HG03439 (cell line): ENCODE measurements at regions not wholly inside any gene's neighbourhood (a gene's known extent, or its start where the extent isn't known, plus 50 kb on each side); places are given as distances from the start of the nearest gene placed in this dataset.
"Not testable (repeated sequence)": the region's sequence is repeated elsewhere in the genome, so short reads cannot be mapped to it uniquely, and the experiment has no call there.

Experiments used
- ATAC-seq: cut with Tn5 transposase; IDR thresholded peaks from one replicate; pipeline ENCODE4 v1.9.1; 2021; ENCODE audit warnings: mild to moderate bottlenecking, moderate library complexity; ENCODE audit not compliant: unreplicated experiment

- no peak for ATAC-seq
Measured at GRCh38 chr12:68477906-68478305, 132.8 kb upstream of the RAP1B start.

- no peak for ATAC-seq
Measured at GRCh38 chr12:68478516-68479260, 132.0 kb upstream of the RAP1B start.

GRCh38 chr12:68479261-68479895 is 131.3 kb upstream of the RAP1B start:
- ATAC-seq = no peak

- ATAC-seq = no peak
Measured at GRCh38 chr12:68479896-68480291, 130.8 kb upstream of the RAP1B start.

GRCh38 chr12:68480526-68480925 is 130.2 kb upstream of the RAP1B start:
- no peak for ATAC-seq

- peak; percentile 69 for ATAC-seq
Measured at GRCh38 chr12:68481181-68481941, 129.3 kb upstream of the RAP1B start.

GRCh38 chr12:68482014-68482413 is 128.7 kb upstream of the RAP1B start:
- ATAC-seq = no peak

- peak; percentile 64 for ATAC-seq
Measured at GRCh38 chr12:68482660-68483059, 128.0 kb upstream of the RAP1B start.

GRCh38 chr12:68483592-68484383 is 126.9 kb upstream of the RAP1B start:
- ATAC-seq = no peak

- ATAC-seq = not testable (repeated sequence)
Measured at GRCh38 chr12:68484578-68484977, 126.1 kb upstream of the RAP1B start.

GRCh38 chr12:68486449-68486848 is 124.2 kb upstream of the RAP1B start:
- ATAC-seq = not testable (repeated sequence)

GRCh38 chr12:68487721-68488309 is 122.9 kb upstream of the RAP1B start:
- ATAC-seq = no peak

- no peak for ATAC-seq
Measured at GRCh38 chr12:68489273-68489672, 121.4 kb upstream of the RAP1B start.

GRCh38 chr12:68490476-68490875 is 120.2 kb upstream of the RAP1B start:
- no peak for ATAC-seq

- no peak for ATAC-seq
Measured at GRCh38 chr12:68491204-68491960, 119.3 kb upstream of the RAP1B start.

- no peak for ATAC-seq
Measured at GRCh38 chr12:68495336-68496070, 115.2 kb upstream of the RAP1B start.

GRCh38 chr12:68497107-68497506 is 113.6 kb upstream of the RAP1B start:
- peak; percentile 59 for ATAC-seq

- no peak for ATAC-seq
Measured at GRCh38 chr12:68497702-68498101, 113.0 kb upstream of the RAP1B start.

GRCh38 chr12:68498736-68499135 is 112.0 kb upstream of the RAP1B start:
- no peak for ATAC-seq
